BE2C (cell line): ENCODE measurements at regions not wholly inside any gene's neighbourhood (a gene's known extent, or its start where the extent isn't known, plus 50 kb on each side); places are given as distances from the start of the nearest gene placed in this dataset.

ENCODE experiments used
- DNase-seq: peaks from one replicate; pipeline ENCODE4 v3.0.0-alpha.2; 2020
- H3K27me3 ChIP-seq: fragments of 250-450 bp; sonication (Bioruptor Pico); 2 replicates; pipeline ENCODE4 v1.5.1; 2020; ENCODE audit warnings: mild to moderate bottlenecking
- H3K36me3 ChIP-seq: fragments of 250-450 bp; sonication (Bioruptor Pico); 2 replicates; pipeline ENCODE4 v1.5.1; 2020; ENCODE audit warnings: mild to moderate bottlenecking
- H3K4me1 ChIP-seq: fragments of 250-450 bp; sonication (Bioruptor Pico); 2 replicates; pipeline ENCODE4 v1.5.1; 2020
- H3K4me3 ChIP-seq: 2 replicates; pipeline ENCODE4 v1.5.1; 2011; ENCODE audit warnings: low read depth, low read length
- H3K9me3 ChIP-seq: fragments of 250-450 bp; sonication (Bioruptor Pico); 2 replicates; pipeline ENCODE4 v1.5.1; 2020
- CTCF ChIP-seq: IDR thresholded peaks from 2 replicates; pipeline ENCODE4 v1.5.1; 2012; ENCODE audit warnings: mild to moderate bottlenecking, low read depth, low read length

- DNase-seq, result no peak
- Histone ChIP-seq H3K36me3 (no peaks in the 10 kb centered on the region), H3K9me3 (no peaks in the 10 kb centered on the region), H3K27me3 (peaks cover 28% of the 10 kb centered on the region), H3K4me1 (no peaks in the 10 kb centered on the region), H3K4me3 (no peak overlapping the region)
- TF ChIP-seq CTCF, result no peak
These were observed 58.8 kb upstream of the EXOC2 start for GRCh38 chr6:751765-752164.

GRCh38 chr6:747921-748320, 55.0 kb upstream of the EXOC2 start:
- Histone ChIP-seq H3K4me3 (no peak overlapping the region), H3K36me3 (no peaks in the 10 kb centered on the region), H3K9me3 (no peaks in the 10 kb centered on the region), H3K4me1 (no peaks in the 10 kb centered on the region), H3K27me3 (peaks cover 33% of the 10 kb centered on the region)
- TF ChIP-seq CTCF, result no peak
- no peak for DNase-seq

- Histone ChIP-seq H3K4me3 (no peak overlapping the region), H3K4me1 (no peaks in the 10 kb centered on the region), H3K27me3 (peaks cover 31% of the 10 kb centered on the region), H3K9me3 (no peaks in the 10 kb centered on the region), H3K36me3 (no peaks in the 10 kb centered on the region)
- DNase-seq, result no peak
- no peak for TF ChIP-seq CTCF
These were observed 54.1 kb upstream of the EXOC2 start for GRCh38 chr6:747028-747427.

- no peak for DNase-seq
- Histone ChIP-seq H3K36me3 (no peaks in the 10 kb centered on the region), H3K4me3 (no peak overlapping the region), H3K9me3 (no peaks in the 10 kb centered on the region), H3K4me1 (no peaks in the 10 kb centered on the region), H3K27me3 (peaks cover 13% of the 10 kb centered on the region)
- TF ChIP-seq CTCF, result no peak
These were observed 51.9 kb upstream of the EXOC2 start for GRCh38 chr6:744666-745353.

GRCh38 chr6:743320-744096, 50.6 kb upstream of the EXOC2 start:
- peaks cover 6% of the 10 kb centered on the region; the same call in 1 of the 2 replicates for H3K27me3 ChIP-seq
- TF ChIP-seq CTCF, result no peak
- H3K4me3 ChIP-seq, result no peak overlapping the region
- no peak for DNase-seq
- no peaks in the 10 kb centered on the region for H3K9me3 ChIP-seq
- no peaks in the 10 kb centered on the region for H3K36me3 ChIP-seq
- no peaks in the 10 kb centered on the region for H3K4me1 ChIP-seq
